Suppressor macrophage treated with lipopolysaccharide for 1 hour (primary cell): ENCODE measurements at regions not wholly inside any gene's neighbourhood (a gene's known extent, or its start where the extent isn't known, plus 50 kb on each side); places are given as distances from the start of the nearest gene placed in this dataset.

Experiments
- DNase-seq, 3 donors: peaks; one replicate each; pipeline ENCODE4 v3.0.0-alpha.2; 2020 to 2022

- DNase-seq = no peak
These were observed 159.4 kb downstream of the TENT4A start for GRCh38 chr5:6872441-6873160.

GRCh38 chr5:6873359-6873758, 160.1 kb downstream of the TENT4A start:
- no peak for DNase-seq

GRCh38 chr5:6875376-6875775, 162.1 kb downstream of the TENT4A start:
- no peak for DNase-seq

- DNase-seq = no peak
These were observed 165.0 kb downstream of the TENT4A start for GRCh38 chr5:6877986-6878828.

- no peak for DNase-seq
These were observed 172.3 kb downstream of the TENT4A start for GRCh38 chr5:6885581-6885980.

GRCh38 chr5:6886866-6887265, 173.6 kb downstream of the TENT4A start:
- no peak for DNase-seq

- no peak for DNase-seq
These were observed 175.8 kb downstream of the TENT4A start for GRCh38 chr5:6889030-6889429.

- DNase-seq = no peak
These were observed 186.0 kb downstream of the TENT4A start for GRCh38 chr5:6899221-6899620.

- DNase-seq = no peak
These were observed 187.3 kb downstream of the TENT4A start for GRCh38 chr5:6900247-6901227.

- no peak for DNase-seq
These were observed 188.9 kb downstream of the TENT4A start for GRCh38 chr5:6902094-6902493.

GRCh38 chr5:6902597-6902996, 189.4 kb downstream of the TENT4A start:
- DNase-seq = no peak

- no peak for DNase-seq
These were observed 190.7 kb downstream of the TENT4A start for GRCh38 chr5:6903934-6904333.

- DNase-seq = no peak
These were observed 191.6 kb downstream of the TENT4A start for GRCh38 chr5:6904860-6905259.

GRCh38 chr5:6905423-6905822, 192.2 kb downstream of the TENT4A start:
- no peak for DNase-seq

GRCh38 chr5:6905883-6906282, 192.7 kb downstream of the TENT4A start:
- no peak for DNase-seq

GRCh38 chr5:6907320-6907918, 194.2 kb downstream of the TENT4A start:
- no peak for DNase-seq

GRCh38 chr5:6909901-6910300, 196.7 kb downstream of the TENT4A start:
- DNase-seq = no peak

- DNase-seq = no peak
These were observed 197.7 kb downstream of the TENT4A start for GRCh38 chr5:6910950-6911349.

GRCh38 chr5:6914347-6914746, 201.1 kb downstream of the TENT4A start:
- DNase-seq = no peak

GRCh38 chr5:6915574-6915973, 202.3 kb downstream of the TENT4A start:
- DNase-seq = no peak

- DNase-seq = no peak
These were observed 205.0 kb downstream of the TENT4A start for GRCh38 chr5:6918255-6918654.

GRCh38 chr5:6920628-6921256, 207.5 kb downstream of the TENT4A start:
- no peak for DNase-seq
